HG02840 (cell line): ENCODE measurements at regions not wholly inside any gene's neighbourhood (a gene's known extent, or its start where the extent isn't known, plus 50 kb on each side); places are given as distances from the start of the nearest gene placed in this dataset.

Experiments used
- ATAC-seq: cut with Tn5 transposase; IDR thresholded peaks from one replicate; pipeline ENCODE4 v1.9.1; 2021; ENCODE audit warnings: mild to moderate bottlenecking, moderate library complexity, moderate number of reproducible peaks; ENCODE audit not compliant: unreplicated experiment, low FRiP score

DNA sequence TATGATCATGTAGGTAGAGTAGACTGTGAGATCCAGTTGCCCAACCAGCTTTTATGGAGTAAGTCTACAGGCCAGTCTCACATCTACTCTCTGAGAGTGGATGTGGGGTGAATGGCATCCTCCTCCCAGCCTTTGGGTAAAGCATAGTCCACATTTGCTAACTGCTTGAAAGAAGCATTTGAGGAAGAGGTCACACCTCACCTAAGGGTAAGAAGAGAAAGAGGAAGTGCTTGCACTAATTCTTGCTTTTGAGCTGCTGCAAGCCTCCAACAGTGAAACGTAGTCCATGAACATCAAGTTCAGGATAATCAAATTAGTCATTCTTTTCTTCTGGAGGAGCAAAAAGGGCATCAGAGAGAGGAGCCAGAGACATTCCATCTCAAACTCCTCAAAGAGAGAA is 93.9 kb upstream of the AGR3 start:
- ATAC-seq: no peak

DNA sequence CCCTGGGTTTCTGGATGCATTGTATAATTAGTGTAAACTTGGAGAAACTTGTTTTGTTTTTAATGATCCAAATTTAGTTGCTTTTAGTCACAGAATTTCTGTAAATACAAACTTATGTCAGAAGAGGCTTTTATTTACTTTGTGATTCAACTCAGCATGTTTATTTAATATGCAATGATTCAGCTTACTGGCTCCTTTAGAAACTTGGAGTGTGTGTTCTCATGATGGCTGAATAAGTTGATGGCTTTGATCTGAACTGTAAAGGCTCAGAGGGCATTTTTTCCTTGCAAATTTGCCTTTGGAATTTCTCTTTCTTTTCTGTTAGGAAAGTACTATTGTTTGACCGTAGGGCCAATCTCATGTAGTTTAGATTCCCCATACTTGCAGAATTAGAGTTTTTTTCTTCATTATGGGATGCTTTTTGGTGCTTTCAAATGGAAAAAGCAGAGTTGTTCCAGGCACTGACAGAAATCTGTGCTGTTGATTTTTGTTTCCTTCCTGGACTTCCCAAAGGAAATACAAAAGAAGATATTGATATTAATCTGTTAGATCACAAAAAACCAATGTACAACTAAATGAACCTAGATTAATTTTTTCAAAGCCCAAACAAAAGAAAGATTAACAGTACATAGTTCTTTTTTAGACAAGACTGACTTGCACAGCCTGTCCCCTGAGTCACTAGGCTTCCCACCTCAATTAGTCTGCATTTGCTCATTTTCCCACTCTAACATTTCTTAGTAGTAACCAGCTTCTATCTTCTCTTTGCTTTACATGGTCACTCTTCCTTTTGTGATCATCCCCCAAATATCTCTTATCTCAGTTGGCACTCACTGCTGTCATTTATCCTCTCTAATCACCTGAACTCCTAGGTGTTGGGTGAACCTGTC is 96.8 kb upstream of the AGR3 start:
- ATAC-seq: no peak

DNA sequence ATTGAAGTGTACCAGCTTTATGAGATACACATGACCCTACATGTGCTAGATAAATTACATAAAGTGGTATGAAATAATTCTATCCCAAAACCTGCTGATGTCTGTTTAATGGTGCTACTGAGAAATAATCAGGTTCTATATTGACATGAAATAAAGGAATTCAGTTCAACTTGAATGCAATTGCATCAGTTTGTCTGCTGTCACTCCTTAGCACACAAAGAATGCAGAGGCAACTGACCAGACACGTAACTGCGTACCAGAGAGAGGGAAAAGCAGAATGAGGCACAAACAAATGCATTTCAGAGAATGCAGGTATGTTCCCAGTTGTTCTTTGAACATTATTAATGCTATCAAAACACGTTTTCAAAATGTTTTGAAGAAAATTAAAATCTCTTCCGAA is 98.8 kb upstream of the AGR3 start:
- ATAC-seq: no peak

DNA sequence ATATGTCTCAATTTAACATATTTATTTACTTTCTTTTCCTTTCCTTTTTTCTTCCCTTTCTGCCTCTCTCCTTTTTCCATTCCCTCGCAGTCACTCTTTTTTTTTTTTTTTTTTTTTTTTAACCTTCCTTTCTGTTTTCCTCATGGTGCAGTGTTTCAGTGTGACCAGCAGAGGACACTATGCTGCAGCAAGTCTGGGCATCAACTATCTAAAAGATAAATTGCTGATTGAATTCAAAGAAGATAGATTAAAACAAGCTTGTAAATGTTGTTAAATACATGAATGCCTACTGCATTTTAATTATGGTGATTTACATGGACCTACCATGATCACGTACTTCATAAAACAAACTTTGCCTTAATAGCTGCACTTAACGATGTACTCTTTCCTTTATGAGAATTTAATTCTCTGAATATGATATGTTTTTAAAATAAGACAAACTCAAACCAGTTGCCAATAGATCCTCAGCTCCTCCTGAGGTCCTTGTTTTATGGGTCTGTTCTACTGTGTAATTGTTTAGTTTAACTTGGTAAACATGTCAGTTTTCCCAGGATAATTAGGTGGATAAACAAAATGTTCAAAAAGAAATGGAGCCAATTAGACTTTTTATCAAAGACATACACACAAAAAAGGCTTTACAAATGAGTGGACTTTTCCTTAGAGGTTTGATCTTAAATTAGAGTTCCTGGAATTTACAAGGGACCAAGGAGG is 101.0 kb upstream of the AGR3 start:
- no peak for ATAC-seq

DNA sequence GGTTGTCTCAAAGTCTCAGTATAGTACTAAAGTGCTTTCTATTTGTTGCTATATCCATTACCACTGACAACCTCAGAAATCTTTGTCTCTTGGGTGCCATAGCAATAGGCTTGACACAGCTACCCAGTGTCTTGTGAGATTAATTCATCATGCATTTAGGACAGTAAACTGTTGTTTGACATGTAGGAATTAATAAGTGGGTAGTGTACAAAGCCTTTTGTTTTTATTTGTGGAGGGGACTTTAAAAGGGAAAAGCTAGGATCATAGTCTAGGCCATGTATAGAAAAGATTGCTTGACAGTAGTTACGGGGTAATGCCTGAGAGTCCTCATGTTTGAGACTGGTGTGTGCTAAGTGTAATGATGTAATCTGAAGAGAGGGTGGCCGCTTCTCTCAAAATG is 102.6 kb upstream of the AGR3 start:
- no peak for ATAC-seq

DNA sequence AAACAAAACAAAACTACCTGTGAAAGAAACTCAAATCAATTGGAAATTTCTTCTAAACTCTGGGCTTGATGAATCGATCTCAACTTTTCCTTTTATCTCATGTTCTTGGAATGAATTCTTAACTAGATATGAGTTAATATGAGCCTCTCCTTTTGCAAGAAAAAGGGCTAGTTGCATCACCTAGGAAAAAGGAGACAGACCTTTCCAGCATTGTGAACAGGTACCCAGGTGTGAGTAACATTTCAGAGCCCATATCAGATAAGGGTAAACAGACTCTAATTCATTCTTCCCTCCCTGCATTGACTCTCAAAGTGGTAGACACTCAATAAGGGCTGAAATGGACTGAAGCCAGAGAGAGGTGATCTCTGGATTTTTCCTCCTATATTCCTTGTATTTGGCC is 103.8 kb upstream of the AGR3 start:
- ATAC-seq: no peak

DNA sequence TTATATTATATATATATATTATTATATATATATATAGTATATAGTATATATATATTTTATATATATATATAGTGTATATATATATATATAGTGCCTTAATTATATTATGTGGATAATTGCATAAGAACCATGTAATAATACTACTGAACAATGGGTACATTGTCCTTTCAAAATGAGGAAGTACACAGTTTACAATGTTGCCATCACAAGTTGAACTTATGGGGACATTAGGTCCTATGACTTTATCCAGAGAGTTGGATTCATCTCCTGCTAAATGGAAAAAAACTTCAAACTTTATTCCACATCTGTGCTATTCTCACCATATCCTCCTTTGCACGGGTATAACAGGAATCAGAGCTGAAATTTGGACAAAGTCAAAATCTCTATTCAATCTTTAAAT is 105.0 kb upstream of the AGR3 start:
- ATAC-seq: no peak

DNA sequence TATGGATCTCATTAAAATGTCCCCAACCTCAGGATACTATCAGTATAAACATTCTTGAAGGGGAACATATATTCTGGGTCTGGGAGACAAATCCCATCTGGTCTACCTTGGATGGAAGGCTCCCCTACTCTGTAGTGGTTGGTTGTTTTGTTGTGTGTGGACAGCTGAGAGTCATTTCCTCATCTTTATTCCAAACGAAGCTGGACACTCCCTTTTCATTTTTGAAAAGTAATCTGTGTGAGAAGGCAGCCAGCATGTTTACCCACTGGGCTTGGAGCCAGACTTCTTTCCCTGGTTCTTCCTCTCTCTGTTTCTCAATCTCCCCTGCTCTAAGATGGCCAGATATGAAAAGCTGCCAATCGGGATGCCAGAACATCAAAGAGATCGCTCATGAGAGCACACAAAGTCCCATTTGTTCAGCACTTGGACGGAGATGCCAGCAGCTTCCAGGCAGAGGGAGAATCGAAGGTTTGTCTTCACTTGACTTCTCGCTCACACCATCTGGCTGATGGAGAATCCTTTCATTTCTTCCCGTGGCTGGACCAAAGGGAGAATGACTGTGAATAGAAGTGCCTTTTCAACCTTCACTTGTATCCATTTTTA is 108.1 kb upstream of the AGR3 start:
- ATAC-seq: no peak

DNA sequence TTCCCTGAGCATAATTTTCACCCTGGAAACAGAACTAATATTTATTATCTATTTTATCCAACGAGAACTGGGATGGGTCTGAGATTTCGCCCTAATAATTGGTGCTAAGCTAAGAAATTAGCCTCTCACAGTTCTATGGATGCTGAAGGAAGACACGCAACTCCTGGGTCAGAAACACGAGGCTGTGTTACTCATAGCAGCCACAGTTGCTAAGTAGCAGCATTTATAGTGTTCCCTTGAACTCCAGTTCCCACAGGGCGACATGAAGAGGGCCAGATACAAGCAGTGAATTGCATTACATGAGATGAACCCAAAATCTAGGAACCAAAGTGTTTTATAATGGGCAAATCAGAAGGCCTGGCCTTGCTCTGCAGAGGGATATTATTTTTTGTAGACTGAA is 109.8 kb upstream of the AGR3 start:
- no peak for ATAC-seq

DNA sequence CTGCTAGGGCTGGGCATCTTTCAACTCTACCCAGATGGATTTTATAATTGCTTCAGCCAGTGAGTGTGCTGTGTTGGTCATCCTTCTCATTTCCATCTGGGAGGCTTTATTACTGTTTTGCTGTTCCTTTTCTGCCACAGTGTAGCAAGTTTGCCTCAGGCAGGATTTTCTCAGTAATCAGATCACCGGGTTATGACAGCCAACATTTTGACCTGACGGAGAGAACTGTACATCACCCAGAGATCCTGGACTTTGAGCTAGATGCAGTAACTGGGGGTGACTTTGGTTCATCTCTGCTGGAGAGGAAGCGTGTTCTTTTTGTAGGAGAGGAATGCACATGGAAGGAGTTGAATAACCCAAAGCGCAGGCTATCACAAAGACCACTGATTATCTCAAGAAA is 111.8 kb upstream of the AGR3 start:
- ATAC-seq: no peak

DNA sequence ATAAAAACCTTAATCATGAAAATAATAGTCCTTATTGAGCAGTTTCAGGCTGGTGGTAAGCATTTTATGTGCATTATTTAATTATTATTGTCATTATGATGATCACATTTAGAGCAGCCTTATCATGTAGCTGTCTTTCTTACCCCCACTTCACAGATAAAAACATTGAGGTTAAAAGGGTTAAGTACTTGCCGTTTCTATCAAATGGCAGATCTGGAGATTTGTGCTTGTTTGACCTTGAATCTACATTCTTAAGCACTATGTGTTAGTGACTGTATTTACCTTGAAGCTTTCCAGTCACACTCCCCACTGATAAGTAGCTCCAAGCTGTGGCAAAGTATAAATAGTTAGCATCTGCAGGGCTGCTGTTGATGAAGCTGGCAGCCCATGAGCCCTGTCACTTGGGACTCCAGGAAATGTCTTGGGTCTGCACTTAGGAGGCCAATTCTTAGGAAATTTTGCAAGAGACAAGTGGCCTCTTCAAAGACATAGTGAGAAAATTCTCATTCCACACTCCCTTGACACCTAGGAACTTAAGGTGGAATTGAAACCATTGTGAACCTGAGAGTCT is 116.8 kb upstream of the AGR3 start:
- no peak for ATAC-seq

DNA sequence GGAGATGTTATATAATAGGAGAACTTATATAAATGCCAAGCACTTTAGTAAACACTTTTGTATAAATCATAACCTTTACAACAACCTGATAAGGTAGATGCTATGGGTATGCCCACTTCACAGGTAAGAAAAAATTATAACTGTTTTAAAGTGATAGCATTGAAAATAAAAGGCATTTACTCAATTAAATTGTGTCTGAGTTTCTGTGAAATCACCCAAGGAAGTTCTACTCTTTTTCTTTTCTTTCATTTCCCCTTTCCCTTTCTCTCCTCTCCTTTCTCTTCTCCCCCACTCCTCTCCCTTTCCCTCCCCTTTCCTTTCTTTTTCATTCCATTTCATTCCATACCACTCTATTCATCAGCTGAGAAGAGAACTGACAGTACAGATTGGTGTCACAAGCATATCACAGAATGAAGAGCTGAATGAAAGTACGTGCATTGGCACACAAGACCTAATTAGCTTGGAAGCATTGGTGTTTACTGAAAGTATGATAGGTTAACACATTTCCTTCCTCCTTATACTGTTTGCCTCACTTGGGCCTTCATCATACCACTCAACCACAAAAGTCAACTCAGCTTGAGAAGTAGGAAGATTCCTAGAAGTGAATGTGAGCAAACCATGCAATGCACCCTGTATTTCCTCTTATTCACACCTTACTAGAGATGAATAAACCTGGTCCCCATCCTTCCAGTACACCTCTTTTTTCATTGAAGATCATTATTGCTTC is 117.9 kb upstream of the AGR3 start:
- no peak for ATAC-seq

DNA sequence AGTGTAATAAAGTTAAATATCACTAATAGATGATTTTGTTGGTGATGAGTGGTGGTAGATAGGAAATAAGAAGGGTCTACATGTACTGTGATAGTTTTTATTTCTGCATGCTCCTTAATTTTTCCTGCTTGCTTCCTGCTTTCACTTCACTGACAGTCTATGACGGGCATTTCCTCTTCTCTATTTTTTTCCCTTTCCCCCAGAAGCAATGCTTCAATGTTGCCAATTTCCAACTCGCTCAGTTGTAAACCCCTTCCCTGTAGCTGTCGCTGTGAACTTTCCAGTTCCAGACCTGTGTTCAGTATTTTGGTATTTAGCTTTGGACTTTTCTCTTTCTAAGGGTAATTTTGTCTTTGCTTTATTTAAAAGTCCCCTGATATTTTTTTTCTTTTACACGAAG is 123.5 kb upstream of the AGR3 start:
- no peak for ATAC-seq

DNA sequence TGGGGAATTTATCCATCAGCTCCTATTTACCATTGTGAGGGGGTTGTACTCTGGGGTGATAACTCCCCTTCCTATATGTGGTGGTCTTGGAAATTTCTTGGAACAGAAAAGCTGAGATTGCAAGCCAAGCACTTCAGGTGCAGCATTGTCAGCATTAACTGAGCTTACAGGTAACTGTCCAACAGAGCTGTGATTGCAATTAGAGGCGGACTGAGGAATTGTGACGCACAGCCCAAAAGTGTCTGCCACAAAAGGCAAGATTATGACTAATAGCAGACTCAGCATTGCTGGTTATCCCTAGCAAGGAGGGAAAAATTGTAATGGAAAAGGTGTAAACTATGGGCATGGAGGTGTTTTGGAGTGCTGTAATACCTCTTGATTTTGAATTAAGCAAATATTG is 126.1 kb upstream of the AGR3 start:
- ATAC-seq: no peak

DNA sequence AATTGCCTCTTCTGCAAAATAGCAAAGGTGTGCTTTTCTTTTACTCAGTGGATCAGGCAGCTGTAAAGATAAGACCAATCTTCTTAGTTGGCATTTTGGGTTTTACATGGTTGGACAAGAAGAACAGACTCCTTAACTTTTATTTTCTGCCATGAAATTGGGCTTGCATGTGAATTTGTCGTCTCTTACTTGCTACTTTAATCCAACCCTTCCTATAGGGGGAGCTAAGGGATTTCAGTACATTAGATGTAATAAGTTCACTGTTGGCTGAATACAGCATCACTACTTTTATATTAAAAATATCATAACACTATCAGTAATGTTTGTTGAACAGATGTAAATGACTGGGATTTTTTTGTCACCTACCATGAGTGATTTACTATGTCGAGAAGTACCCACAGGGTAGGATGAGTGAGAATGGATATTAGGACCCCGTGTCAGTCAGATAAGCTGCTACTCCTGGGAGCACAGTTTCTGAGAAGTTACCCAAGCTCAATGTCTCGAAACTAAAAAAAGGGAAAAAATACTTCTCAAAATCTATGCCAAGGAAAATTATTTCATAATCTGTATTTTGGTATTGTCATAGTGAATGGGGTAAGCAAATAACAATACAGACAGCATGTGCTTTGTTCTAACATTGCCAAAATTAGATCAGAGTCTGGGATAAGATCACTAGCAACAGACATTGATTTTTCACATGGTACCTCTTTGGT is 127.4 kb upstream of the AGR3 start:
- ATAC-seq: no peak

DNA sequence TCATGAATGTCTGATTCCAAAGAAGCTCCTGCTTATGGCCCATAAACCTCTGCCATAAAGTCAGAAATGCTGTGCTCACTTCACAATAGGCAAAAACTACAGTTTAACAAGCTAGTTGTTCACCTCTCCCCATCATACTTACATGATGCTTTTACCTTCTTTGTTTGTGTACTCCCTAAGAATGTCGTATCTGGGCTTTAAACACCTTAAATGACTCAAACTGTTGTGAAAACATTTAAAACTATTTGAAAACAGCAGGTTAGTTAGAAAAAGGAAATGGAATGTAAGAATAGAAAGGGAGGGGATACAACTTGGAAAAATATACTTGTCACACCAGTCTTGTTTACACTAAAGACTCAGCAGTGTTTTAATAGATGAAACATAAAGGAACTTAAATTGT is 128.2 kb upstream of the AGR3 start:
- no peak for ATAC-seq

DNA sequence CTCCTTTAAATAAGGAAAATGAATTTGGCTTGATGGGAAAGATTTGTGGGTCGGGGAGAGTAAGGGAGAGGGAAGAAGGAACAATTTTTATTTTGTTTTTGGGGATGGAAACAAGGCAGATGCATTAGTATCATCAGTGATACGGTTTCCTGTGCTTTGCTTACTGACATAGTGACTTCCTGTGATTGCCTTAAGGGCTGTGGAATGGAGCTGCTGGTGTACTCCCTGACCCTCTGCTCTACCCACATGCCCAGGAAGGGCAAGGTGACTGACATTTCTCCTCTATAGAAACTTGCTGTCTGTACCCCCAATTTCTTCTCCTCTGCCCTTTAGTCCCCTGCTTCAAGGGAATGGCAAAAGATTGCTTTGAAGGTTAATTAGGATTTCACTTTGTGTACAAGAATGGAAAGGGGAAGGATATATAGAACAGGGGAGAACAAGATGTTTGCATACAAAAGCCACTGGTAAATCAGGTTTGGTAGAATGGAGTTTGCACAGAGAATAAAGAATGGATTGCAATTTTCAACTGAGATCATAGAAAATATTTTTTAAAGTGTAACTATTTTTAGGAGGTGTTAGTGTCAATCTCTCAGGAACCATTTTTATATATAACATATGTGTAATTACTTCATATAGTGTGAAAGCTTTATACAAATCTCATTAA is 129.0 kb upstream of the AGR3 start:
- ATAC-seq: no peak

DNA sequence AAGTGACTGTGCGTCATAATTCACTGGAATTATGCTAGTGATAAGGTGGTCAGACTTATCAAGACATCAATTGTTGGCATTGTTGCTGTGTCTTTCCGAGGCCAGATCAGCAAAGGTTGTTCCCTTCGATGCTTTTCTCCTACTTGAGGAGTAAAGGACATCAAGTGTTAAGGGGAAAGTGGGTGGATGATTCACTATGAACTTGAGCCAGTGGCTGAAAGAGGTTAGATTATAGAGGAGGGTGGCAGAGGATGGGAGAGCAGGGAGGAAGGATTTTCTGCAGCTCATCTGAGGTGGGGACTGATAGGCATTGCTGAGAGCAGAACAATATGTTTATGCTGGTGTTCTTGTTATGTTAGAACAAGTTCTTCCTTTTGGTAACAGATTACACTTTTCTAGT is 131.4 kb upstream of the AGR3 start:
- no peak for ATAC-seq

DNA sequence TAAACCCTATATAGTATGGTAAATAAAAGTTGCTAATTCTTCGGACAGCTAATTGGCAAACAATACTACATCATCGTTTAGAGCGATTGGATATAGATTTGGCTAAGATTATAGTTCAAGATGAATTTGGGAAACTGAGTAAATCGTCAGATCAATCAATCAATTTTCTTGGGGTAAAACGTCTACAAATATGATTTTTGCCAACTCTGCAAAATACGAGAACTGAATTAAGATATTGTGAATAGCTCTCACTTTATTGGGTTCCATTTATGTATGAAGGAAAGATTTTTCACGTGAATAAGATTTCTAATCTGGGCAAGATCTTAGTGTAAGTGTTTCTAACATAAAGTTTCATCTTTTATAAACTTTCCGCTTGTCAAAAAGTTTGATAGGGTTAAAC is 132.9 kb upstream of the AGR3 start:
- ATAC-seq: no peak
